Renal cortex interstitium (tissue), 11 donors: ENCODE measurements at regions not wholly inside any gene's neighbourhood (a gene's known extent, or its start where the extent isn't known, plus 50 kb on each side); places are given as distances from the start of the nearest gene placed in this dataset.
"Not testable (repeated sequence)": the region's sequence is repeated elsewhere in the genome, so short reads cannot be mapped to it uniquely, and the experiment has no call there.

ENCODE experiments used
- DNase-seq, 11 donors: peaks; one replicate each; pipeline ENCODE4 v3.0.0-alpha.2; 2013; ENCODE audit warnings: low read depth in 9 of 11, low spot score in 4 of 11; ENCODE audit errors: extremely low read depth in 1 of 11

DNA sequence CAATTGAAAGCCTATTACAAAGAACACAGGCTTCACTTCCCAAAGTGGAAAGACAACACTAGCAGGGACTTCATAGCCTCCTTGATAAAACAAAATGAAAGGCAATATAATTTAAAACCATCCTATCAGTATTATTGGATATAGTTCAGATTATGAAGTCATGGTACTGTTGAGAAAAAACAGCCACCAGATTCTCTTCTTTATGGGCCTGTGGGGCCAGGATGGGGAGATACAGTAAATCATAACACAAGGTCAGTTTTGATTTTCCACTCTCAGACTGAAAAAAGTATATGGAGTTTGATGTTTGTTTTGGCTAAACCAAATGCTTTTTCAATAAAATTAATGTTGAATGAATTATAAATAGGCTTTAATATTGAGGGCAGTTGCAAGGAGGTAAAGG, 129.1 kb downstream of the BCL2L11 start:
- no peak for DNase-seq

DNA sequence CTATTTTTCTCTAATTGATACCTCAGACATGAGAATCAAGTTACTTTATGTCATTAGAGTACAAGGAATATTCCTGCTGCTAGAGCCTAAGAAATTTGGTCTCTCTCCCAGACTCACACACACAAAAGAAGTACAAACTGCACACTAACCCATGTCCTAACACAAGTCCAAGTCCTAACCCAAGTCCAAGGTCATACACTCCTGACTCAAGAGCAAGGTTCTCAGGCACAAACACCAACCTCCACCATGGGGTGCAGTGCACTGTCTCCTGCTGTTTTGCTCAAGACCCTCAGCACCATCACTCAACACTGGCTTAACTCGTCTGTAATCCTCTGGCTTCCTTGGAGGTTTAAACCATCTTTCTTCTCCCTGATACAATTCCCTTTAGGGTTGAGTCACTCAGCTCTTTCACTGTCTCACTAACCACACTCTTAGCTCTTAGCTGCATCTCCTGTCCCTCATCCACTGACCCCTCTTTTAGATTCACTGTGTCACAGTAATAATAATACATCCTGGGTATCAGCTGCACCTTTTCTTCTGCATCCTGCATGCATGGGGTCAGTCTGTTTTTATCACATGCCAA, 129.8 kb downstream of the BCL2L11 start:
- DNase-seq: no peak

DNA sequence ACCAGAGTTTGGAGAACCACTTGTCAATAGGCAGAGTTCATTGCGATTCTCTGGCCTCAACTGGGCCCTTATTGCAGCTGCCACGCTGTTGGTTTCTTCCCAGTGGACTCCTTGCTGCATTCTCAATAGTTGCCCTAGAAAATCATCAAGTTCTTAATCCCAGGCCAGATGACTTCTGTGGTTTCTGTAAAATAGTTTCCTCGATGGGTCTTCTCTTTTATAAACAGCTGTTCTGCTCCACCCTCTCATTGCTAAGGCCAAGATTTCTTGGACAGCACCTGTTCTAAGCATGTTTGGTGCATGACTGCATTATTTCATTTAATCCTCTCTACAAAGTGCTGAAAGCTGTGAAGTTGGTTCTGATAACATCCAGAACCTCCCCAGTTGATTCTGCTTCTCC, 131.0 kb downstream of the BCL2L11 start:
- no peak for DNase-seq

DNA sequence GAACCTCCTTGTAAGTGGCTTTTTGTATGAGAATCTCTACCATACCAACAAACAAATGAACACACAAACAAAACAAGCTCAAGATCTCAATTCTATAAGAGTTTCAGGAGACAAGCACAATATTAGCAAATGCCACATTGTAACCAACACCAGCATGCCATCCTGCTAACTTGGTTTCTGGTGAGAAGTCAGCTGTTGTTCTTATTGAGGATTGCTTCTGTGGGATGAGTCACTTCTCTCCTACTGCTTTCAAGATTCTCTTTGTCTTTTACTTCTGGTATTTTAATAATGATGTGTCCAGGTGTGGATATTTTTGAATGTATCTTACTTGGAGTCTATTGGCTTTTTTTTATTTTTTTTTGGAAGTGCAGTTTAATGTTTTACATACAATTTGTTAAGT, 131.7 kb downstream of the BCL2L11 start:
- DNase-seq: no peak

DNA sequence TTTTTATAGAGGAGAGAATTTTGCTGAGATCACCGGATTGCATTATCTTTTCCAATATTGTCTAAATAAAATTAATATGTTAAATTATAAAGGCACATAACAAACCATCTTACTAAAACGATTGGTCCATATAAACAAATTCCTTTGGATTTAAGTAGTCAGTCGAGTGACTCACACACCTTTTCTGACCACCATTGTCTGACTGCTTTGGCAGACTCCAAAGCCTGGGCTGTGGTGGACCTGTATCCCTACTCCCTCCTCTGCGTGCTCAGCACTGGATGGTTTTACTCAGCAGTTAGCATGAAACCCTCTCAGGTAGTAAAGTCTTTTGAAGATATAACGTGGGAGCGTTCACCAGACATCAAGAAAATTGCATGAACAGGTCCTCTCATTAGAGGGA, 134.2 kb downstream of the BCL2L11 start:
- not testable (repeated sequence) for DNase-seq

DNA sequence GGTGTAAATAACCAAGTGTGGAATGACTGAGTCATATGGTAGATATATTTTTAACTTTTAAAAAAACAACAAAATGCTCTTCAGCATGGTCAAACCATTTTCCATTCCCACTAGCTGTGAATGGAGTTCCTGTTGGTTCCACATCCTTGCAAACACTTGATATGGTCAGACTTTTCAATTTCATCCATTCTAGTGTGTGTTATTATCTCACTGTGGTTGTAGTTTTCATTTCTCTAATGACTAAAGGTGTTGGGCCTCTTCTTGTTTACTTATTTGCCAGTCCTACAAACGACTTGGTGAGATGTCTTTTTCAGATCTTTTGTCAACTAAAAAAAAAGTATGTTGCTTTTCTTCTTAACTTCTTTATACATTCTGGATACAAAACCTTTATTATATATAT, 135.9 kb downstream of the BCL2L11 start:
- not testable (repeated sequence) for DNase-seq

DNA sequence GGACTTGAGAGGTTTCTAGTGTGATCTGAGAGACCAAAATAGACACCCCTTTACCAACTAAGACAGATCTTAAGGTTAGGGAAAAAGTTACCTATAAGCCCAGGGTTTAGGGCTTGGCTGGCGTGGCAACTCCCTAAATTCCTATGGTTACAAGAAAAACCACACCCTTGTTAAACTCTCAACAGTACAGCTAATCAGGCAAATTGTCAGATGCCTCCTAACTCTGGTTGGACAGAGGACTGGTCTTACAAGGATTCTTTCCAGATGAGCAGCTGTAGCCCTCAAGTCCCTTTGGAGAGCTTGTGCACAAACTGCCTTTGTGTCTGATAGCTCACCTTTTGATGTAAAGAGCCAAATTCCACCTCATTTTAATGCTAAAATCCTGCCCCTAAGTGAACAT, 136.9 kb downstream of the BCL2L11 start:
- DNase-seq: not testable (repeated sequence)

DNA sequence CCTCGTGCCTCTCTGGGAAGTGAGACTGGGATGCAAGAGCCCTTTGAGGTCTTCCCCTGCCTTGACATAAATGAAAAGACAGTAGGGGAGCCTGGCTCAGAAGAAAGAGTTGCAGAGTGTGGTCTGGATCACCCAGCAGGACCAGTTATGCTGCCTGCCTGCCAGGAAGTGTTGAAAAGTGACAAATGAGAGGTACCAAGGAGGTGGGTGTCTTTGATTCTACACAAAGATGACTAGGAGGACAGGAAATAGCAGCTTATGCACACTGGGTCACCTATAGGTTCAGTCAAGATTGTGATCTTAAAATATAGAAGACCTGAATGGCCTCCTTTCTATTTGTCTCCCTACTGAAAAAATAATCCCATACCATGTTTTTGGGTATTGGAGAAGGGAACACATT, 137.6 kb downstream of the BCL2L11 start:
- DNase-seq: not testable (repeated sequence)

DNA sequence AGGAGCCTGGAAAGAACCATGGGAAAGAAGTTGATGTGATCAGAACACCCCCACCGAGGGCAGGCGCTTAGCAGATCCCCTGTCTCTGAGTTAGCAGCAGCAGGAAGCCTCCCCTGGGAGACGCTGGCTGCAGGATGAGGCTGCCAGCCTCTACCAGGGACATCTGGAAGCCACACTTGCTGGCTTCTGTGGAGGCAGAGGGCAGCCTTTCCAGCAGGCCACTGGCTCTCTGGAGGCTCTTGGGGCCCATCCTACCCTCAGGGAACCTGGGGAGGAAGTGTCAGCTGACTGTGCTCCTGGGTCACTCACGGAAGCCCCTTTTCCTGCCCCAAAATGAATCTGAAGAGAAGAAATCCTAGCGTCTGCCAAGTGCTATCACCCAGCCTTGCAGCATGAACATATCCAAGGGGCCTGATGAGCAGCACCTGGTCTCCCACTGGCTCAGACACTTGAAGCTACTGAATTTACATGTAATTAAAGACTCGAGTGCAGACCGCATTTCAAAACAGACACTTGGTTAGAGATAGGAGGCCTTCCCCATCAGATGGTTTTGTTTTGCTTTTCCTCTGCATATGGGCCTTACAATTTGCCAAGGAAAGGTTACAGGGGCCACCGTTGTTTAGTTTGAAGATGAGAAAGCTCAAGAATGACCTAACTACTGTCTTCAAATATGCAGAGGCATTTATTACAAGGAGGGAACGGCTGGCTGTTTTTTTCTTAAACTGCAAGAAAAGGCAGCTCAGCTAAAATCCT, 142.1 kb downstream of the BCL2L11 start:
- not testable (repeated sequence) for DNase-seq

DNA sequence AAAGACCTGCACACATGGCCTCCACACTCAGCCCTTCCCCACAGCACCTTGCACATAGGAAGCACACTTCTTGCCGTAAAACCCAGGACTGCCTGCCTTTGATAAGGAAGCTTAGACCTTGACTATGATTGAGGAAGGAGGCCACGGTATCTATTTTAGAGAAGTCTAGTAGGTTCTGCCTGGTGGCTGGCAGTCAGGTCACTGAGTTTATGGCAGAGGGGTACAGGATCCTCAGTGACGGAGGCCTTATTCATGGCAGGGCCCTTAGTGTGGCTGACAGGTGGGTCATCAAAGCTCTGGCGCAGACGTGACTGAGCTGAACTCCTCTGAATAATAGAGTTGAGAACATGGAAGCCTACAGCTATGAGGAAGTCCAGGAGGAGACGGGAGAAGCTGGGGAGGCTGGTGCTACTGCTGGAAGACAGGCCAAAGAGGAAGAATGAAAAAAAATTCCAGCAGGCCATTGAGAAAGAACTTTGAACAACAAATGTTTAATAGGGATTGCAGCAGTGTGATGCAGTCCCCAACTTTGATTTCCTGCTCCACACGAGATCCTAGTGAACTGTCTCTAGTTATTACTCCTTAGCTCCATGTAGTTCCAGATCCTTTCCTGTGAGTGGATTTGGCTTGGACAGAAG, 142.8 kb downstream of the BCL2L11 start:
- not testable (repeated sequence) for DNase-seq

DNA sequence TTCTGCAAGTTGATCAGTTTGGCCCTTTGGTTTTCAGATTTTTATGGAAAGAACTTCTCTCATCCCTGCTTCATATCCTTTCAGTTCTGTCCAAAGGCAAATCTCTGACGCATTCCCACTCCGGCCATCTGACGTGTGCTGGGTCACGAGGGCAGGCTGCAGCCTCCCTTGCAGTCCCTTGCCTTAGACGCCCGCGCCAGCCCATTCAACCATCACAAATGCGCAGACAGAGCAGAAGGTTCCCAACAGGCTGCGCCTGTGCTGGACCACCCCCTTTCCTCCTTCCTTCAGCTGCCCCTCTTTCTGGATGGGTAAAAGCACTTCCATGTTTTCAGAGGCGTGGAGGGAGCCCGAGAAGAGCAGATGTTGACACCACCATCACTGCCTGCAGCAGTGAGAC, 144.2 kb downstream of the BCL2L11 start:
- DNase-seq: not testable (repeated sequence)

DNA sequence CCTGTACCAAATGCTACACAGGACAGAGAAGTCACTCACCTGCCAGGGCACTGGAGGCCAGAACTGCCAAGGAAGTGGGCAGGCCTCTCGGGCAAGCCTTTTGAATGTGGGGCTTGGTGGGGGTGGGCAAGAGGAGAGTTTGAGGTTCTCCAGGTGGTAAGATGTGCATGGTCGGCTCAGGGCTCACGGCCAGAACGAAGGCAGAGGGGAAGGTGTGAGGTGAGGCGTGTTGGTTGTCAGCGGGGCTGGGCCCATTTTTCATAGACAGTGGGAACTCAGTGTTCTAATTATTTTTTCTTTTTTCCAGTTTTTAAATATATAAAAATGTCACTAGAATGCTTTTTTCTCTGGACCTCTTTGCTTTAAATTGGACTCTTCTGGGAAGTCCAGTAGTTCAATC, 145.8 kb downstream of the BCL2L11 start:
- not testable (repeated sequence) for DNase-seq

DNA sequence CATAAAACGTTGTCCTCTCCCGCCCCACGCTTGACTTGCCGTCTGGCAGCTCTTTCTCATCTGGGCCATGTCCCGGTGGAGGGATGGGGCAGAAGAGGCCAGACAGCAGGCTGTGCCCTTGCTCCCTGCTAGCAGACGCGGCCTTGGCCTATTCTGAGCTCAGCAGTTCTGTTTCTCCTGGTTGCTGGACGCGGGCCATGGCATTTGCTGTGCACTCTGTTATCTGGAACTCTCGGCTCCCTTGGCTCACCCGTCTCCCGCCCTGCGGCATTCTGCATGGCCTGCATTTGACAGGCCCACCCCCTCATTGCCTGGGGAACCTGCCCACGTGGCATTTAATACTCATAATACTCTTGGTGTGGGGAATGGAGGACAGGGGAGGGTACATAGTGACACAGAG, 146.3 kb downstream of the BCL2L11 start:
- DNase-seq: not testable (repeated sequence)

DNA sequence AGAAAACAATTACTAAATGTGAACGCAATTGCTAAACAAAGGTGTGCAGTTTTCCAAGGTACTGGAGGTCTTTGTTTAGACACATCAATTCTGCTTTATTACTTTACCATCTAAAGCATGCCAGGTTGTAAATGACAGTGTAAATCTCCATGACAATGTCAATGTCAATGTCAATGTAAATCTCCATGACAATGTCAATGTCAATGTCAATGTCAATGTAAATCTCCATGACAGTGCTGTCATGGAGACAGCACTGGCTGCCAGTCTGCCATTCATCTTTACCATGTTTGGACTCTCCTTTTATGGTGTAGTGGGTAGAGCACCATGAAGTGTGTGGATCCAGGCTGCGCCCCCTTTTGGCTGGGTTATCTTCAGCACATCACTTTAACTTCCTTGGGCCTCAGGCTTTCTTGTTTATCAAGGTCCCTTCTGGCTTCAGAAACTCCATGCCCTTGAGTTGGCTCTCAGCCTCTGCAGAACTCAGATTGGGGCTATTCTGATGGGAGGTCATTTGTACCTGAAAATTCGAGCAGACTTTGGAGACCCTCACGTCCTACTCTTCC, 149.1 kb downstream of the BCL2L11 start:
- DNase-seq: not testable (repeated sequence)

DNA sequence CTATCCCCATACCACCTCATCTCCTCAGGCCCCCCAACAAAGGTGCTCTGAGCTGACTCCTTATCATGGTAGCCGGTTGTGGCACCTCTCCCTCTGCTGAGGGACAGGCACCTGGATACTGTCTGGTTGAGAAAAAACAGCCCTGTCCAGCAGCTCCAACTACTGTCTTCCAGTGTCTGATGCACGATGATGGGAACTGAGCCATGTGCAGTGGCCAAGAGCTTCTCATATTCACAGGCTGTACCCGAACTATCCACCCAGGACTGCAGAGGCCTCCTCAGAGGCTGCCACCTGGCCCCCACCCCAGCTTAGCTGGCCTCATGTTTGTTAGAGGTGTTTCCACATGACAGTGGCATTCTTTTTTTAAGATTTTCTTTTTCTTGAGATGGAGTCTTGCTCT, 149.9 kb downstream of the BCL2L11 start:
- not testable (repeated sequence) for DNase-seq

DNA sequence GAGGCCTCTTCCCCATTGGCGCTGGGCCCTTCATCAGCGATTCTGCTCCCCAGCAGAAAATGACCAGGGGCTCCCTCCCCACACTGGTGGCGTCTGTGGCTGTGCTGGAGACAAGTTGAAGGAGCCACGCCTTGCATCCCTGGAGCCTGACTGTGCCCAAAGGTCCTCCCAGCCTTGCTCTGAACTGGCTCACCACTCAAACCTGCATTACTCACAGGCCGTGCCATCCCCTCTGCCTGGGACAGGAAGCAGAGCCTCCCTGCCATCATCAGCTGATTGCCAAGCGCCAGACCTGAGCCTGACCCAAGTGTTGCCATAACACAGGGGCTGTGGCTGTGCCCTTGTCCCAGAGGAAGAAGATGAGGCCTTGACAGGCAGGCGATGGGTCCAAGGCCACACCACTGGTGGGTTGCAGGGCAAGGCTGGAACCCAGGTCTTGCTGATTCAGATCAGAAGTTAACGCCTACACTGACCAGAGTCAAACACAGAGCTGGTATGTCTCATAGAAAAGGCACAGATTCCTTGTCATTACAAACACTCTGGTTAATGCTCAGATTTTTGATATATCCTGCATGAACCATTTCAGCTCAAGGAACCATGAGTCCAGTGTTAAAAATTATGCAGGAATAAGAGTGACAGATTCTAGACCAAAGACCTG, 151.1 kb downstream of the BCL2L11 start:
- not testable (repeated sequence) for DNase-seq

DNA sequence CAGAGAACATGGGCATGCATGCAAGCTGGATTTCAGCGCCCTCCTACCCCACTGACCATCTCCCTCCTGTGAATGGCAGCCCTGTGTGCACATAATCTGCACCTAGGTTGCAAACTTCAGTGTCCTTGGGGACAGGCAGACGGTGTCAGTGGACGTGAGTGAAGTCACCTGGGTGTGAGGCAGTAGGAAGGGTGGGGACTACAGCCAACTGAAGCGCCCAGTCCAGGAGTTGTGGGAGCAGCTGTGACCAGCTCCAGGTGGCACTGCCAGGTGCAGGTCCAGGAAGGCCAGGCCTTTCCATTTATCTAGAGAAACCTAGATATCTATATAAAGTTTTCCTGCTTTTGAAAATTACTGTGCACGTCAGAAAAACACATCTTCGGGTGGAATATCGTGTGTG, 152.3 kb downstream of the BCL2L11 start:
- DNase-seq: not testable (repeated sequence)

DNA sequence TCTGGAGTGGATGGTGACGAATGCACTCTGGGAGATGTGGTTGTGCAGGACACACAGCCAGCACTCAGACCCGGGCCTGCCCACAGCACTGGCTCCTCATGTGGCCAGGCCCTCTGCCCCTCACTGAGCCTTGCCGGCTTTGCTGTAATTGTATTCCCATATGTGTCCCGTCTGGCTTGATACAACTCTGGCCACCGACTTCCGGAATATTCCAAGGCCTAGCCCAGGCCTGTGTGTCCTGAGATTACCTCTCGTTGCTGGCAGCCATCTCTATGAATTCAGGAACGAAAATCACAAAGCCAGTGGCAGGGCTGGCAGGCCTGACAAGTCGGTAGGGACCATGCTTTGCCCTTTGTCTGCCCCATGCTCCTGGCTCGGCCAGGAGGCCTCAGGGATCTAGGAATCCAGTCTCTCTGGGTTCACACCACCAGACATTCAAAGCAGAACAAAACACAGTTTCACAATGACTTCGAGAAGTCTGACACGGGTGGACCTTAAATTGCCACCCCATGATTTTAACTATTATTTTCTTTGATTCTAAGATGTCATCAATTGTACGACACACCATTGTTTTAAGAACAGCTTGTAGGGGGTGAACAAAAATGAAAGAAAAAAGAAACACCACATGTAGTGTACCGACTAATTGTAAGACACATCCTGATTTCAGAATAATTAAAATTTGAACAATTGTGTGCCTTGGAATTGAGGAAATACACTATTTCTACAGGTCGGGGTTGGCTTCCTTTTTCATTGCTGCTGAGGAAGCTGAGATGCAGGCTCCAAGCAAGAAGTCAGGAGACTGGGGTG, 154.5 kb downstream of the BCL2L11 start:
- not testable (repeated sequence) for DNase-seq

DNA sequence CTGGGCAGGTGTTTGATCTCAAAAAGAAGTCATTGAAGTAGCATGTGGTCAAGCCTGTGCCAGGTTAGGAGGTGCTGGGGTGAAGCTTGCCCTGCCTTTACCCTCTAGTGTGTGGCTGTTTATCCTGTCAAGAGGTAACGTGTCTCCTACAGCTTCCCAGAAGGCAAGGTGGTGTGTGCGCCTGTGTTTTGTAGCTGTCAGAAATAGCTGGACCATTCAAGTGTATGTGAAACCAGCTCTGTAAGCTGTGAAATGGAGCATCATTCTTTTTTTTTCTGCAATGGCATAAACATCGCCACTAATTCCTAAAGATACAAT, 155.1 kb downstream of the BCL2L11 start:
- DNase-seq: not testable (repeated sequence)
